Caco-2 (cell line): ENCODE measurements at regions not wholly inside any gene's neighbourhood (a gene's known extent, or its start where the extent isn't known, plus 50 kb on each side); places are given as distances from the start of the nearest gene placed in this dataset.

Experiments
- BruUV-seq: library from RNA; stranded (reverse); fragments of 400-500 nt; replicated peaks from 2 replicates; lab custom pipeline; 2021; lab: Mats Ljungman, UMichigan
- CTCF ChIA-PET: fragments of 300-600 bp; sonication (Branson Sonifier 250); formaldehyde crosslinking; loops from one replicate; lab custom pipeline; 2022; ENCODE audit warnings: antibody characterized with exemption; lab: Charles Lee
- POLR2A ChIA-PET: fragments of 300-600 bp; sonication (Branson Sonifier 250); formaldehyde crosslinking; loops from one replicate; lab custom pipeline; 2022; ENCODE audit warnings: antibody characterized with exemption; lab: Charles Lee
- DNase-seq, 2 experiments: peaks; one replicate each; pipeline versions ENCODE4 v3.0.0 to v3.0.0-alpha.2; 2020 to 2022
- H3K27me3 ChIP-seq: replicated peaks from 2 replicates; pipeline ENCODE4 v1.6.0; 2011; ENCODE audit warnings: low read length; ENCODE audit not compliant: control insufficient read depth, insufficient read depth
- H3K36me3 ChIP-seq: 2 replicates; pipeline ENCODE4 v1.5.1; 2011; ENCODE audit warnings: low read length; ENCODE audit not compliant: control insufficient read depth, insufficient read depth
- H3K4me1 ChIP-seq: fragments of 250-450 bp; sonication (Bioruptor Pico); 2 replicates; pipeline ENCODE4 v1.5.1; 2020; ENCODE audit warnings: mild to moderate bottlenecking
- H3K4me3 ChIP-seq: 2 replicates; pipeline ENCODE4 v1.5.1; 2011; ENCODE audit warnings: low read depth, mild to moderate bottlenecking, control low read depth, low read length
- H3K9me3 ChIP-seq: fragments of 250-450 bp; sonication (Bioruptor Pico); 2 replicates; pipeline ENCODE4 v1.5.1; 2020; ENCODE audit warnings: mild to moderate bottlenecking, moderate library complexity
- H3K27ac Mint-ChIP-seq: one replicate; pipeline ENCODE4 v1.8.0; 2022; ENCODE audit warnings: mixed read lengths; ENCODE audit not compliant: unreplicated experiment
- H3K27me3 Mint-ChIP-seq: one replicate; pipeline ENCODE4 v1.8.0; 2022; ENCODE audit warnings: mixed read lengths; ENCODE audit not compliant: insufficient read depth, unreplicated experiment
- H3K36me3 Mint-ChIP-seq: one replicate; pipeline ENCODE4 v1.8.0; 2022; ENCODE audit warnings: mild to moderate bottlenecking, mixed read lengths; ENCODE audit not compliant: insufficient read depth, unreplicated experiment
- H3K4me1 Mint-ChIP-seq: one replicate; pipeline ENCODE4 v1.8.0; 2022; ENCODE audit warnings: low read depth, mixed read lengths; ENCODE audit not compliant: unreplicated experiment
- H3K4me3 Mint-ChIP-seq: one replicate; pipeline ENCODE4 v1.8.0; 2022; ENCODE audit warnings: mild to moderate bottlenecking, moderate library complexity, mixed read lengths; ENCODE audit not compliant: unreplicated experiment
- H3K9me3 Mint-ChIP-seq: one replicate; pipeline ENCODE4 v1.8.0; 2022; ENCODE audit warnings: mixed read lengths; ENCODE audit not compliant: unreplicated experiment
- CTCF ChIP-seq, 2 experiments: fragments of 200-600 bp in 1 of 2; IDR thresholded peaks; 1 replicate in 1 of 2; 2 replicates in 1 of 2; pipeline versions ENCODE4 v1.5.1 to v1.8.0; 2011 to 2022; ENCODE audit warnings: antibody characterized with exemption in 1 of 2, control low read depth in 1 of 2, inconsistent platforms in 1 of 2, low read depth in 1 of 2, low read length in 1 of 2, mild to moderate bottlenecking in 1 of 2, moderate library complexity in 1 of 2; ENCODE audit not compliant: insufficient read depth in 1 of 2, severe bottlenecking in 1 of 2, unreplicated experiment in 1 of 2
- intact Hi-C: fragments of 100-400 bp; cut with micrococcal nuclease; formaldehyde crosslinking; loops from one replicate; pipeline ENCODE4 v1.10.0; 2022; ENCODE audit not compliant: unreplicated experiment

- Mint-ChIP-seq H3K36me3 (no peaks in the 10 kb centered on the region), H3K4me1 (no peaks in the 10 kb centered on the region), H3K4me3 (no peak overlapping the region), H3K9me3 (no peaks in the 10 kb centered on the region), H3K27me3 (no peaks in the 10 kb centered on the region), H3K27ac (no peak overlapping the region)
- Histone ChIP-seq H3K4me3 (no peak overlapping the region), H3K4me1 (no peaks in the 10 kb centered on the region), H3K9me3 (no peaks in the 10 kb centered on the region), H3K36me3 (no peaks in the 10 kb centered on the region), H3K27me3 (no peaks in the 10 kb centered on the region)
- CTCF ChIA-PET, result no interaction called here
- DNase-seq, result no peak
- no peak for TF ChIP-seq CTCF (IDR thresholded peaks at IDR 0.05; ENCODE audit: insufficient read depth in 1 of 2, low read depth in 1 of 2, low read length in 1 of 2, severe bottlenecking in 1 of 2, unreplicated experiment in 1 of 2)
- no TSS peak for BruUV-seq
- intact Hi-C loops, result no loop called here
- POLR2A ChIA-PET, result no interaction called here
Measured at GRCh38 chr14:100994082-100994481, 90.6 kb upstream of the RTL1 start.

- Histone ChIP-seq H3K4me1 (no peaks in the 10 kb centered on the region), H3K4me3 (no peak overlapping the region), H3K36me3 (no peaks in the 10 kb centered on the region), H3K27me3 (no peaks in the 10 kb centered on the region), H3K9me3 (no peaks in the 10 kb centered on the region)
- ChIA-PET CTCF (no interaction called here), POLR2A (no interaction called here)
- Mint-ChIP-seq H3K27ac (no peak overlapping the region), H3K4me1 (no peaks in the 10 kb centered on the region), H3K9me3 (no peaks in the 10 kb centered on the region), H3K36me3 (no peaks in the 10 kb centered on the region), H3K27me3 (no peaks in the 10 kb centered on the region), H3K4me3 (no peak overlapping the region)
- no TSS peak for BruUV-seq
- TF ChIP-seq CTCF (IDR thresholded peaks at IDR 0.05; ENCODE audit: insufficient read depth in 1 of 2, low read depth in 1 of 2, low read length in 1 of 2, severe bottlenecking in 1 of 2, unreplicated experiment in 1 of 2), result no peak
- intact Hi-C loops, result no loop called here
- DNase-seq, result no peak
Measured at GRCh38 chr14:100994756-100995330, 91.3 kb upstream of the RTL1 start.

- no peaks in the 10 kb centered on the region for H3K4me1 Mint-ChIP-seq
- ChIA-PET POLR2A (no interaction called here), CTCF (no interaction called here)
- H3K36me3 ChIP-seq, result no peaks in the 10 kb centered on the region
- no peaks in the 10 kb centered on the region for H3K36me3 Mint-ChIP-seq
- no TSS peak for BruUV-seq
- no peak for DNase-seq
- TF ChIP-seq CTCF (IDR thresholded peaks at IDR 0.05; ENCODE audit: insufficient read depth in 1 of 2, low read depth in 1 of 2, low read length in 1 of 2, severe bottlenecking in 1 of 2, unreplicated experiment in 1 of 2), result no peak
- H3K9me3 Mint-ChIP-seq, result no peaks in the 10 kb centered on the region
- H3K27ac Mint-ChIP-seq, result no peak overlapping the region
- intact Hi-C loops, result no loop called here
- no peaks in the 10 kb centered on the region for H3K4me1 ChIP-seq
- H3K4me3 Mint-ChIP-seq, result no peak overlapping the region
- no peak overlapping the region for H3K4me3 ChIP-seq
- H3K27me3 Mint-ChIP-seq, result peaks cover 19% of the 10 kb centered on the region
- no peaks in the 10 kb centered on the region for H3K27me3 ChIP-seq
- no peaks in the 10 kb centered on the region for H3K9me3 ChIP-seq
Measured at GRCh38 chr14:101000711-101001250, 97.3 kb upstream of the RTL1 start.
